Heart left ventricle (tissue), 16 donors: ENCODE measurements at regions not wholly inside any gene's neighbourhood (a gene's known extent, or its start where the extent isn't known, plus 50 kb on each side); places are given as distances from the start of the nearest gene placed in this dataset.
A peak's percentile ranks its signal among the peaks of the same experiment; 100 is the strongest.

Source experiments
- ATAC-seq, 4 donors: fragments of 200-7000 bp; cut with Tn5 transposase; one replicate each; pipeline ENCODE4 v1.9.1; 2020 to 2022; ENCODE audit warnings: moderate library complexity in 4 of 4, mild to moderate bottlenecking in 3 of 4, moderate number of reproducible peaks in 1 of 4
- DNase-seq, 5 donors: peaks; one replicate each; pipeline ENCODE4 v3.0.0-alpha.2; 2020
- H3K27ac ChIP-seq, 12 donors: fragments of 200-600 bp; sonication (generic) in 4 of 12; one replicate each; pipeline versions ENCODE4 v1.5.0 to v1.8.0; 2016 to 2022; ENCODE audit warnings: mild to moderate bottlenecking in 2 of 12
- H3K27me3 ChIP-seq, 9 donors: fragments of 200-600 bp; sonication (generic) in 2 of 9; one replicate each; pipeline versions ENCODE4 v1.5.1 to v1.8.0; 2016 to 2022; ENCODE audit warnings: mild to moderate bottlenecking in 3 of 9
- H3K36me3 ChIP-seq, 9 donors: fragments of 200-600 bp; sonication (generic) in 2 of 9; one replicate each; pipeline versions ENCODE4 v1.5.0 to v1.8.0; 2018 to 2022; ENCODE audit warnings: mild to moderate bottlenecking in 2 of 9
- H3K4me1 ChIP-seq, 12 donors: fragments of 200-600 bp; sonication (generic) in 4 of 12; one replicate each; pipeline versions ENCODE4 v1.5.0 to v1.8.0; 2016 to 2022; ENCODE audit warnings: mild to moderate bottlenecking in 3 of 12
- H3K4me3 ChIP-seq, 12 donors: fragments of 200-600 bp; sonication (generic) in 4 of 12; one replicate each; pipeline versions ENCODE4 v1.5.0 to v1.8.0; 2017 to 2022; ENCODE audit warnings: mild to moderate bottlenecking in 9 of 12, moderate library complexity in 4 of 12
- H3K9me3 ChIP-seq, 12 donors: fragments of 200-600 bp; sonication (generic) in 4 of 12; one replicate each; pipeline versions ENCODE4 v1.5.0 to v1.8.0; 2016 to 2022; ENCODE audit warnings: mild to moderate bottlenecking in 1 of 12
- CTCF ChIP-seq, 12 donors: fragments of 200-600 bp; sonication (generic) in 4 of 12; IDR thresholded peaks; one replicate each; pipeline versions ENCODE4 v1.5.0 to v1.8.0; 2018 to 2022; ENCODE audit warnings: antibody characterized with exemption in 12 of 12, mild to moderate bottlenecking in 5 of 12
- POLR2A ChIP-seq, 2 donors: fragments of 450-650 bp; IDR thresholded peaks; one replicate each; pipeline ENCODE4 v1.6.1; 2017; ENCODE audit warnings: antibody characterized with exemption in 2 of 2, mild to moderate bottlenecking in 2 of 2, moderate library complexity in 2 of 2
- WGBS, 4 donors: extraction: QIAGEN DNeasy Blood & Tissue Kit in 2 of 4; methylation state at CpG; one replicate each; pipeline versions ENCODE4 v1.1.5 to v1.1.7; 2013 to 2018; 5-methylcytosine and 5-hydroxymethylcytosine counted together
- intact Hi-C, 10 donors: fragments of 100-400 bp; cut with DNase I; formaldehyde crosslinking; loops; one replicate each; pipeline versions ENCODE4 v1.11.1 to v1.14.2; 2022
- donor health status: ischemic (EF 13 %, LVEDD 7.1; RV severe dilation, severe dysfunction).
- donor health status: healthy with polysubstance abuse.
- donor health status: DM: no; HTN: yes; CAD: no.
- donor health status: DM: no; HTN: no; CAD: no.
- donor health status: ischemic (EF 25% LVEDD 6.9; RV normal size, moderate dysfunction).
- donor health status: ischemic (EF 25% LVEDD 5.7; RV mildly dilated, moderate dysfunction).
- donor health status: healthy.
- donor health status: DM: yes; HTN: yes; CAD: no.
- donor health status: ischemic (EF 35%, LVEDD 5.7; RV mildly dilated, moderate dysfunction).
- donor health status: nonischemic (EF 11% LVEDD 7.7; RV severe dilation, severe dysfunction).
- donor health status: DM: yes; HTN: yes; CAD: no.
- donor health status: PGD.
- donor health status: ischemic (EF 29% LVEDD 5.4; RV normal size, mild dysfunction).
- donor health status: nonischemic (EF 23%, LVEDD 6.1; RV moderate dilation, normal function).

- Histone ChIP-seq H3K4me1 (peaks cover 0 to 10% (median 1%) of the 10 kb centered on the region in 12 donors), H3K36me3 (no peaks in the 10 kb centered on the region), H3K27me3 (no peaks in the 10 kb centered on the region), H3K4me3 (no peak overlapping the region), H3K9me3 (no peaks in the 10 kb centered on the region), H3K27ac (no peak overlapping the region)
- intact Hi-C loops = no loop called here
- 85 to 92% (median 89%) methylated on average over 3 of the region's 3 CpGs for WGBS, 4 donors
- ATAC-seq (no peak), DNase-seq (no peak)
- TF ChIP-seq POLR2A (IDR thresholded peaks at IDR 0.05) (no peak), CTCF (IDR thresholded peaks at IDR 0.05) (no peak)
Measured at GRCh38 chr4:139611391-139611790, 54.2 kb upstream of the MGST2 start.

- ATAC-seq (no peak), DNase-seq (no peak)
- H3K9me3 ChIP-seq = no peaks in the 10 kb centered on the region
- H3K36me3 ChIP-seq = no peaks in the 10 kb centered on the region
- intact Hi-C loops = loop anchor here in 1 of 10 donors (5.0 kb wide), 1 partner anchor 43 kb away; no protein-coding TSS in a partner anchor
- no peak overlapping the region for H3K4me3 ChIP-seq
- no peaks in the 10 kb centered on the region for H3K27me3 ChIP-seq
- no peak for TF ChIP-seq POLR2A (IDR thresholded peaks at IDR 0.05)
- TF ChIP-seq CTCF (IDR thresholded peaks at IDR 0.05) = no peak
- no peak overlapping the region for H3K27ac ChIP-seq
- H3K4me1 ChIP-seq = peaks cover 0 to 15% (median 2%) of the 10 kb centered on the region in 12 donors
Measured at GRCh38 chr4:139609647-139610046, 53.6 kb upstream of the SETD7 start.

GRCh38 chr4:139607502-139608060, 51.6 kb upstream of the SETD7 start:
- Histone ChIP-seq H3K9me3 (no peaks in the 10 kb centered on the region), H3K36me3 (no peaks in the 10 kb centered on the region), H3K27ac (no peak overlapping the region), H3K4me1 (peaks cover 0 to 15% (median 2%) of the 10 kb centered on the region in 12 donors), H3K4me3 (peak overlapping the region in 1 of 12 donors; percentile 43), H3K27me3 (no peaks in the 10 kb centered on the region)
- ATAC-seq (no peak), DNase-seq (no peak)
- 60 to 80% (median 76%) methylated on average over 3 of the region's 3 CpGs for WGBS, 4 donors
- TF ChIP-seq CTCF (IDR thresholded peaks at IDR 0.05) (no peak), POLR2A (IDR thresholded peaks at IDR 0.05) (no peak)
- intact Hi-C loops = loop anchor here in 2 of 10 donors (2.0 to 5.0 kb wide), 2 partner anchors 43 to 45 kb away; no protein-coding TSS in a partner anchor

GRCh38 chr4:139606579-139607501, 50.8 kb upstream of the SETD7 start:
- peak in 2 of 12 donors; percentile 4 to 32 for TF ChIP-seq CTCF (IDR thresholded peaks at IDR 0.05)
- no peak for TF ChIP-seq POLR2A (IDR thresholded peaks at IDR 0.05)
- 46 to 59% (median 56%) methylated on average over 18 of the region's 18 CpGs for WGBS, 4 donors
- peak in 1 of 5 donors; percentile 10 for DNase-seq
- Histone ChIP-seq H3K36me3 (no peaks in the 10 kb centered on the region), H3K4me1 (peaks cover 0 to 15% (median 2%) of the 10 kb centered on the region in 12 donors), H3K27ac (no peak overlapping the region), H3K27me3 (no peaks in the 10 kb centered on the region), H3K9me3 (no peaks in the 10 kb centered on the region), H3K4me3 (peak overlapping the region in 10 of 12 donors; percentile 2 to 50 (median 37))
- peak; percentile 52 to 79 (median 74) for ATAC-seq
- intact Hi-C loops = loop anchor here in 2 of 10 donors (2.0 to 5.0 kb wide), 2 partner anchors 44 to 45 kb away; no protein-coding TSS in a partner anchor
